Activated CD4-positive, alpha-beta T cell treated with anti-CD3 and anti-CD28 coated beads, Interleukin-2, amount 50 U/mL, for 1 hour (primary cell): ENCODE measurements at regions not wholly inside any gene's neighbourhood (a gene's known extent, or its start where the extent isn't known, plus 50 kb on each side); places are given as distances from the start of the nearest gene placed in this dataset.
"Not testable (repeated sequence)": the region's sequence is repeated elsewhere in the genome, so short reads cannot be mapped to it uniquely, and the experiment has no call there.

Experiments
- DNase-seq: peaks from one replicate; pipeline ENCODE4 v3.0.0-alpha.2; 2020

DNA sequence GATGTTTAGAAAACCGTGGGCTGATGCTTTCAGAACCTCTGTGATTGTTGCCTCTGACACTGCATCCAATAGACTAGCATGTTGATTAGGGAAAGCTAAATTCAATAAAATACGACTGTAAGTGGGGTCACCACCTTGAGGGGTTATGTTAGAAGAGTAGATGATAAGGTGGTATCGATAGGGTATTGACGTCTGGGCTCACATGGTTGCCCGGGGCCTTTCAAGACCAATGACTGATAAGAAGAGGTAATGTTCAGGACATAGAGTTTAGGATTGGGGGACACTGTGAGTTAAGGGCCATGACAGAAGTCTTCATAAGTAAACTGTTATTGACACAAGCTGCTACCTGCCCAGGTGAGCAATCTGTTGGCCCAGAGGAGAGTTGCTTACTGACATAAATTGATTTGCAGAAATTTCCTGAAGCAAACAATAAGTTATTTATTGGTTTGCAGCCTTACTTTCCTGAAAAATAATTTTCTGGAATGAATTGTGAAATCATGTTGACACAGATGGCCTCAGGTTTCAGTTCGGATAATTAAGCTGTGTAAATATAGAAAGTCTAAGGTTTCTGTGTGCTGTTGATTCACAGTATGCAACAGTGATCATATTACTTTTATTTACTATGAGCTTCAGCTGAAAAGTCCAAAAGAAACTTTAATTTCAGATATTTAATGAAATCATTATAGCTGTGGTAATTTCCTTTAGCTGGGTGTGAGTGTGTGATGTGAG is 289.9 kb upstream of the PRSS16 start:
- DNase-seq = not testable (repeated sequence)

DNA sequence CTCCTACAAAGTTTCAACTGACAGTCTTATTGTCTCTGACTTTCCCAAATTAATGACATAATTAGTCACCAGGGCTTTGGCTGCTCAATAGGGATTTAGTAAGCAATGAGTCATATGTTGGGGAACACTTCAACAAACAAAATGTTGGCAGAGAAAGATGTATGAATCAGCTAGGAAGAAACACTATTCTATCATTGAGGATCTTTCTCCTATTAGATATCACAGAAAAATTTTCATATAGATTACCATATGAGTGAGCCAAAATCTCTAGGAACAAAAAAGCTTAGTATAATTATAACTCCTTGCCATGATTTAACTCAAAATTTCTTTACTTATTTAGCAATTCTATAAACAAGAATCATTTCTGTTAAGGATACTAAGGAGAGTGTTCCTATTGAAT is 286.3 kb upstream of the PRSS16 start:
- DNase-seq = not testable (repeated sequence)

DNA sequence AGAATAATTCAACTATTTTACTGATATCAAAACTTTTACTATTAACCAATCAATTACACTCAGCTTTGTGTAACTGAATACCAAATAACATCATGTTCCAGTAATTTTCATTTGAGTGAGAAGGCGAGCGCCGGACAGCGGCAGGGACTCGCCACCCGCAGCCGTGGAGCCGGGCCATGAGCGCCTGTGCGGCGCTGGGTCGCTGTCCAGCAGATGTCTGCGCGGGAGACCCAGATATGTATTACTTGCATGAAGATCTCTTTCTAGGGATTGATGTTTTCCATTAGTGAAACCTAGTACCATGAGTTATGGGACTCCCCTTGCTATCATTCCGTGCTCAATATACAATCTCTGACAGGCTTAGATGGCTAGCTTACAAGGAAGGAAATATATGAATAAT is 245.1 kb upstream of the PRSS16 start:
- no peak for DNase-seq

DNA sequence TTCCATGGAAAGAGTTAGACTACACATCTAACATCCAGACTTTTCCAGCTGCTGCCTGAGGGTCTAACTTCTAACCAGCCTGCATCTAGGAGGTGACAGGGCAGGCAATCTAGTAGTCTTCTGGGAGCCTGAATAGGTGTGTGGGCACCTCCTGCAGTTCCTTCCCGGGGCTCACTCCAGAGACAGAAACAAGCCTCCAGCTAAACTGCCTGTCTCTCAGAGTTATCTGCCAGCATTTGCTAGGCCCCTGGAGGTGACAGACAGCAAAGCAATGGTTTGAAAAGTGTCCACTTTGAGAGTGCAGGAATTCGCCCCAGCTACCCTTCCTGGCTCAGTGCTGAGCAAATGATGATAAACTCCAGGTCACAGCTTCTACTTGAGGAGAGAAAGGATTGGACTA is 240.5 kb upstream of the PRSS16 start:
- DNase-seq = no peak

DNA sequence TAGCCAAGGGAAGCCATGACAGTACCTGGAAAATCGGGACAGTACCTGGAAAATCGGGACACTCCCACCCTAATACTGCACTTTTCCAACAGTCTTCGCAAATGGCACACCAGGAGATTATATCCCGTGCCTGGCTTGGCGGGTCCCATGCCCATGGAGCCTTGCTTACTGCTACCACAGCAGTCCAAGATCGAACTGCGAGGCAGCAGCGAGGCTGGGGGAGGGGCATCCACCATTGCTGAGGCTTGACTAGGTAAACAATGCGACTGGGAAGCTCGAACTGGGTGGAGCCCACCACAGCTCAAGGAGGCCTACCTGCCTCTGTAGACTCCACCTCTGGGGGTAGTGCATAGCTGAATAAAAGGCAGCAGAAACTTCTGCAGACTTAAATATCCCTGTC is 238.9 kb upstream of the PRSS16 start:
- DNase-seq = not testable (repeated sequence)

DNA sequence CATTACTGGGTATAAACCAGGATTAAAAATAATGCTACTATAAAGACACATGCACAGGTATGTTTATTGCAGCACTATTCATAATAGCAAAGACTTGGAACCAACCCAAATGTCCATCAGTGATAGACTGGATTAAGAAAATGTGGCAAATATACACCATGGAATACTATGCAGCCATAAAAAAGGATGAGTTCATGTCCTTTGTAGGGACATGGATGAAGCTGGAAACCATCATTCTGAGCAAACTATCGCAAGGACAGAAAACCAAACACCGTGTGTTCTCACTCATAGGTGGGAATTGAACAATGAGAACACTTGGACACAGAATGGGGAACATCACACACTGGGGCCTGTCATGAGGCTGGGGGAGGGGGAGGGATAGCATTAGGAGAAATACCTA is 233.4 kb upstream of the PRSS16 start:
- not testable (repeated sequence) for DNase-seq

DNA sequence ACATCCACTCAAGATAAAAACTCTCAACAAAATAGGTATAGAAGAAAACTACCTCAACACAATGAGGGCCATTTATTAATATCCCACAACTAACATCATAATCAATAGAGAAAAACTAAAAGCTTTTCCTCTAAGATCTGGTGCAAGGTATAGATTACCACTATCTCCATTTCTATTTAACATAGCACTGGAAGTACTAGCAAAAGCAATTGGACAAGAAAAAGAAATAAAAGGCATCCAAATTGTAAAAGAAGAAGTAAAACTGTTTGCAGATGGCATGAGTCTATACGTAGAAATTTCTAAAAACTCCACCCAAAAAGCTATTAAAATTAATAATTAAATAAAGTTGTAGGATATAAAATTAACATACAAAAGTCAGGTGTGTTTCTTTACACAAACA is 230.8 kb upstream of the PRSS16 start:
- no peak for DNase-seq

DNA sequence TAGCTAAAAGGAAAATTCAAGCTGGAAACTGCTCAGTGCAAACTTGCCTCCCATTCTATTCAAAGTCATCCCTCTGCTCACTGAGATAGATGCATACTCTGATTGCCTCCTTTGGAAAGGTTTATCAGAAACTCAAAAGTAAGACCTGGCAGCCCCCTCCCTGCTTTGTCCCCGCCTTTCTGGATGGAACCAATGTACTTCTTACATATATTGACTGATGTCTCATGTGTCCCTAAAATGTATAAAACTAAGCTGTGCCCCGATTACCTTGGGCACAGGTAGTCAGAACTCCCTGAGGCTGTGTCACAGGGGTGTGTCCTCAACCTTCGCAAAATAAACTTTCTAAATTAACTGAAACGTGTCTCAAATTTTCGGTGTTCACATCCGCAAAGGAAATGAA is 229.1 kb upstream of the PRSS16 start:
- not testable (repeated sequence) for DNase-seq

DNA sequence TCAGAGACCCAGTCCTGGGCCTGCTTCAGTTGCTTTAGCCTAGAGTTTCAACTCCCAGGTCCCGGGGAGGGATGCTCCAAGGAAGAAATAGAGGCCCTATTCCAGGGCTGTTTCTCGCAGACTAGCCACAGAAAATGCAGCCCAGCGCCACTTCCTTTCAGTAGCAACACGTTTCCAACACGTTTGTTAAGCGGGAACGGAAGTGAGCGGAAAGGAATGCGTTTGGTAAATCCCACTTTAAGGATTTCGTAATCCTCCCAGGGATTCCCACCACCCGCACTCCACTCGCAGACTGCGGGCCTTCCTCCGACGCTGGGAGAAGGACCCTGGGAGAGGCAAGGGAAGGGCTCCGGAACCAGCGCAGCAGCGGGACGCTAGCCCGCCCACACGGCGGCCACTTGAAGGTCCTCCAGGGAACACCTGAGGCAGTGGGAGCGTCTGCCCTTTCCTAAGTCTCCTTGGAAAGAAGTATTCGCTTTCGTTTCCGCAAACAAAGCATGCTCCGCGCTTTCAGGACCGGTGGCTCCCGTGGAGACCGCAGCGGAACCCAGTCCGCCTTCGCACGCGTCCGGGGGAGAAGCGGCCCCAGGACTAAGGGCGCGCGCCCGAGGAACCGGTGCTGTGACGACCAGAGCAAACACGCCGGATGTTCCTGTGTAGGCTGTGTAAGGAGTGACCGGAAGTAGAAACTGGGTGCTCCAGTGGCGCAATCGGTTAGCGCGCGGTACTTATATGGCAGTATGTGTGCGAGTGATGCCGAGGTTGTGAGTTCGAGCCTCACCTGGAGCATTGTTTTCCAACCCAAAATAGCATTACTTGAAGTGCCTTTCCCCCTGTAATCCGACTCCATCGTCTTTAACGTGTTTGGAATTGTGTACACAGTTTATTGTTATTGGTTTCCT is 227.6 kb upstream of the PRSS16 start:
- peak; percentile 5 for DNase-seq

DNA sequence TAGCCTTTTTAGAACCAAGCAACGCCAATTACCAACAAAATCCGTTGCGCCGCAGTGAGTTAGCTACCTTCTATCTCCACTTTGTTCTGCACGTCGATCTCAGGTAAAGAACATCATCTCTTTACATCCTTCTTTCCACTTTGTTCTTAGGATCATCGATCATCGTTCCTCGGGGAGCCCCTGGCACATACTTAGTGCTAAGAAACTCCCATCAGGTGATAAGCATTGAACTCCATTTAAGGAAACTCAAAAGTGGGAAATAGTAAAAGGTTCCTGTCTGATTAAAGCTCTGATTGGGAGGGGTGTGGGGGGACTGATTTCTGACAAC is 227.0 kb upstream of the PRSS16 start:
- no peak for DNase-seq

DNA sequence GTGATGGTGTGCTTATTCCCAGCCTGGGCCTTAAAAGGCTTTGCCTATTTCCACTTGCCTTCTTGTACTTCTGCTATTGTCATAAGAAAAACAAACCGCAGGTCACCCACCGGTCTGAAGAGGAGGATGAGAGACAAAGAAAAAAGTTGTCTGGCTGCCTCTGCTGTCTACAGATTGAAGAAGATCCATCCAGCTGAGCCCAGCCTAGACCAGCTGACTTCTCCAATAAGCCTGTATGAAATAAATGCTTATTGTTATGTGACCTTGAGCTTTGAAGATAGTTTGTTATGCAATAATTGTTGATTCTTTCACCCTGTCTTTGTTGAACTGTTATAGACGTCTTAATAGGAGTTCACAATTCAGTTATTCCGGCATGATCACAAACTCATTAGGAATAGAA is 223.8 kb upstream of the PRSS16 start:
- no peak for DNase-seq

DNA sequence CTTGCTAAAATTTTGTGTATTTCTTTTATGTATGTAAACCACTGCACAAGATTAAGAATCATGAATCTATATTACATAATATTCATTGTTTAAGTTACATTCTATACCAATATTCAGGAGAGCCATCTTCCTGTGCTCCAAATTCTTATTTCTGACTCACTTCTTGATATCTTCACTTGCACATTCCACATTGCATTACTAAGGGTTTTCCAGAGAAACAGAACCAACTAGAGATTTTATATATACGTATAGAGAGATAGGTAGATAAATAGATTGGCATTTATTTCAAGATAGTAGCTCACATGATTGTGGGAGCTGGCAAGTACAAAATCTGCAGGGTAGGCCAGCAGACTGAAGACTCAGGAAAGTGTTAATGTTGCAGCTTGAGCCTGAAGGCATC is 222.2 kb upstream of the PRSS16 start:
- DNase-seq = no peak

DNA sequence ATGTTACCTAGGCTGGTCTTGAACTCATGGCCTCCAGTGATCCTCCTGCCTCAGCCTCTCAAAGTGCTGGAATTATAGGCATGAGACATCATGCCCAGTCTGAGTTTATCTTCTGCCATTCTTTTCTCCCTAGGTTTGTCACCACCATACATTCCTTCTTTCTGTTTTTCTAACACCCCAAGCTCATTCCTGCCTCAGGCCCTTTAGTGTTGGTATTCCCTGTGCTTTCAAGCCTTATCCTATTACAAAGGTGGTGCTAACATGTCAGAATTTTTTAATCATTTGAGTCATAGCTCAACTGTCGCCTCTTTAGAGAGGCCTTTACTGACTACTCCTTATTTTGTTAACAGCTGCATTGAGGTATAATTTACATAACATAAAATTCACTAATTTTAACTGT is 221.1 kb upstream of the PRSS16 start:
- no peak for DNase-seq

DNA sequence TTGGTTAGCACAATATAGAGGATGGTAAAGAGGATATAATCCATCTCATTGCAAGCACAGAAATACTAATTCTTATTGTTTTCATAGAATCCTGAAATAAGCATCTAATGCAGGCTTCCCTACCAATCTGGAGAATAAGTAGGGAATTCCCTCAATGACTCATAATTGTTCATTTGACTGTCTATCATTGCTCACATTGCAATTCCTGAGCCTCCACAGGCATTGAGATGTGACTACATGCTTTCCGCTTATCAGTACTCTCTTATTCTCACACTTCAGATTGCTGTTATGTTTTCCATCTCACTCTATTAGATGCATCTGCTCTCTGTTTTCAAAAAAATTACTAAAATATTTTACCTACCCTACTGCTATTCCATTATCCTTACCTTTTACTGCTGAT is 216.2 kb upstream of the PRSS16 start:
- no peak for DNase-seq

DNA sequence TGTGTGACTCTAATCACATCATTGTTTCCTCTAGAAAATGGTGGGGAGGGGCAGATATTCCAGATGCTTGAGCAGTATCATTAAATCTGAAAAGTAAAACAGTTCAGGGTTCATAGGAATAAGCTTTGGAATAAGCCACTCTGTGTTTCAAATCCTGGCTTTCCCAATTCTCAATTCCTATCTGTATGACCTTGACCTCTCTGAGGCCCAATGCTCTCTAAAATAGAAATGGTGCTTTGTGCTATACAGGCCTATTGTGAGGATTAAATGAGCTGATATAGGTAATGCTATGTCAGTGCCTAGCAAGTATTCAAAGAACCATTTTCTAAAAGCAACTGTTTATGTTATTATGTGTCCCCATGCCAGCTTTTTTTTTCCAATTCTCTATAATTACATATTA is 209.0 kb upstream of the PRSS16 start:
- no peak for DNase-seq

DNA sequence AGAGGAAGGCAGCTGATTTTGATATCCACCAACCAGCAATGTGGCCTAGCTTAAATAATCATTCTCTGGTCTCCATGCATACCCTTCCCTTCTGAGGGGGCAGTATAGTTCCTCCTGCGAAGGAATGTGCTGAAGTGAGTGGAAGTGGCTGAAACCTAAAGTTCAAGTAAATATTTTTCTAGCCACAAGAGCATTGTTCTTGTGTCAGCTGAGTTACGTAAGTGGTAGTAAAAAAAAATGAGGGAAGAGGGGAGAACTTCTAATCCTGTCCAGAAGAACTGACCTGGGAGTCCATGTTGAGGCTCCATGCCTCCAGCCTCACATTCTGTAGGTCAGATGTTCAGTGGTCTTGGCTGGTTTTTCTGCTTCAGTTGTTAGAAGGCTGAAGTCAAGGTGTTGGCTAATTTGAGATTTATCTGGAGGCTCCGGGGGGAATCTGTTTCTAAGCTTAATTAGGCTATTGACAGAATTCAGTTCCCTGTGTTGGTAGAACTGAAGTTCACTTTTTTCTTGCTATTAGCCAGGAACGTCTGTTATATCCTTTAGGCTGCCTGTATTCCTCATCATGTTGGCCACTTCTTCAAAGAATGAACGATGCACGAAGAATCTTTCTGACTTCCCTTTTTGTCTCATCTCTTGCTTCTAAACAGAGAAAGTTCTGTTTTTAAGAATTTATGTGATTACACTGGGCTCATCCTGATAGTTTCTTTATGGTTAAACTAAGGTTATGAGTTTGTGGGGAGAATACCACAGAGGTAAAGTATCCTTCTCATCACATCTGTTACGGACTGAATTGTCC is 207.1 kb upstream of the PRSS16 start:
- DNase-seq = no peak

DNA sequence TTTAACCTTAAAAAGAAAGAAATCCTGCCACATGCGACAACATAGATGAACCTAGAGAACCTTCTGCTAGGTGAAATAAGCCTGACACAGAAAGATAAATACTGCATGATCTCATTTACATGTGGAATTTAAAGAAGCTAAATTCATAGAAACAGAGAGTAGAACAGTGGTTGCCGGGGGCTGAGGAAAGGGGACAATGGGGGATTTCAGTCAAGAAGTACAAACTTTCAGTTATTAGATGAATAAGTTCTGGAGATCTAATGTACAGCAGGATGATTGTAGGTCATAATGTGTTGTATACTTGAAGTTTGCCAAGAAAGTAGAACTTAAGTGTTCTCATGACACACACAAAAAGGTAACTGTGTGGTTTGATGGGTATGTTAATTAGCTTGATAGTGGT is 204.3 kb upstream of the PRSS16 start:
- DNase-seq = no peak

DNA sequence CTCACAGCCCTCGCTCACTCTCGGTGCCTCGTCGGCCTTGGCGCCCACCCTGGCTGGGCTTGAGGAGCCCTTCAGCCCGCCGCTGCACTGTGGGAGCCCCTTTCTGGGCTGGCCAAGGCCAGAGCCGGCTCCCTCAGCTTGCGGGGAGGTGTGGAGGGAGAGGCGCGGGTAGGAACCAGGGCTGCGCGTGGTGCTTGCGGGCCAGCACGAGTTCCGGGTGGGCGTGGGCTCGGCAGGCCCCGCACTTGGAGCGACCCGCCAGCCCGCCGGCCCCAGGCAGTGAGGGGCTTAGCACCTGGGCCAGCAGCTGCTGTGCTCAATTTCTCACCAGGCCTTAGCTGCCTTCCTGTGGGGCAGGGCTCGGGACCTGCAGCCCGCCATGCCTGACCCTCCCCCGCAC is 202.4 kb upstream of the PRSS16 start:
- not testable (repeated sequence) for DNase-seq

DNA sequence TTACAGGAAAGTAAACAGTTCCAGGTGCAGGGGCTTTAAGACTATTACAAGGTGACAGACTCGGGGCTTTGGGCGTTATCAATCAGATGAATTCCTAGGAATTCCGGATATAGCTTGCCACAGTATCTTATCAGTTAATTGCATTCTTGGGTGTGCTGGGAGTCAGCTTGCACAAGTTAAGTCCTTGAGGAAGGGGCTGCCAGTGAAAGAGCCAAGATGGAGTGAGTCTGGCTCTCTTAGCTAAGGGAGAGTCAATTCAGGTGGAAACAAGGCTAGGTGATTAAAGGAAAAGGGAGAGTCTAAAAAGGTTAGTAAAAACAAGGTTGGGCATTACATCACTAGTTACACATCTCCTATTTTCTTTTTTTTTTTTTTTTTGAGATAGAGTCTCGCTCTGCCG is 199.8 kb upstream of the PRSS16 start:
- DNase-seq = not testable (repeated sequence)

DNA sequence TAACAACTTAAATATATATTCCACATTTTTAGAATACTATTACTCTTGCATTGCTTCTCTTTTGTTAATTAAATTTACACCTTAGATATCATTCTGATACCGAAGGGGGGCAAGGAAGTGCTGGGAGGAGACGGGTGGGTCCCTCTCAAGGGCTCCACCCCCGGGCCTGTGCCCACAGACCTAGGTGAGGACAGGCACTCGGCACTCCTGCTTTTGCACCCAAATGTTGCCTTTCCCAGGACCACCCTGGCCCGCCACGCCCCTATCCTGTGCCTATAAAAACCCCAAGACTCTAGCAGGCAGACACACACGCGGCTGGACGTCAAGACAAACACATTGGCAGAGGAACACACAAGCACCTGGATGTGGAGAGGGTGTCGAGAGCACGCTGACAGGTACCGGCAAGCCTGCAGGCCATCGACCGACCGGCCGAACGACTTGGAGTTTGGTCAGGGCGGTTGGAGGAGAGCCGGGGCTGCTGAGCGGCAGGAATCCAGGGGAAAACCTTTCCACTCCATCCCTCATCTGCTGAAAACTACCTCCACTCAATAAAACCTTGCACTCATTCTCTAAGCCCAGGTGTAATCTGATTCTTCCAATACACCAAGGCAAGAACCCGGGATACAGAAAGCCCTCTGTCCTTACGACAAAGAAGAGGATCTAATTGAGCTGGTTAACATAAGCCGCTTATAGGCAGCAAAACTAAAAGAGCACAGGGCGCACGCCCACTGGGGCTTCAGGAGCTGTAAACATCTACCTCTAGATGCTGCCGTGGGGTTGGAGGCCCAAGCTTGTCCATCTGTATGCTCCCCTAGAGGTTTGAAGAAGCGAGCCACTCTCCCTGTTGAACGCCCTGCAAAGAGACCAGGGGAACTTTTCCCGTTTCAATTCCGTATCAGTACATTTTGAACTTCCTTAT is 197.4 kb upstream of the PRSS16 start:
- DNase-seq = no peak

DNA sequence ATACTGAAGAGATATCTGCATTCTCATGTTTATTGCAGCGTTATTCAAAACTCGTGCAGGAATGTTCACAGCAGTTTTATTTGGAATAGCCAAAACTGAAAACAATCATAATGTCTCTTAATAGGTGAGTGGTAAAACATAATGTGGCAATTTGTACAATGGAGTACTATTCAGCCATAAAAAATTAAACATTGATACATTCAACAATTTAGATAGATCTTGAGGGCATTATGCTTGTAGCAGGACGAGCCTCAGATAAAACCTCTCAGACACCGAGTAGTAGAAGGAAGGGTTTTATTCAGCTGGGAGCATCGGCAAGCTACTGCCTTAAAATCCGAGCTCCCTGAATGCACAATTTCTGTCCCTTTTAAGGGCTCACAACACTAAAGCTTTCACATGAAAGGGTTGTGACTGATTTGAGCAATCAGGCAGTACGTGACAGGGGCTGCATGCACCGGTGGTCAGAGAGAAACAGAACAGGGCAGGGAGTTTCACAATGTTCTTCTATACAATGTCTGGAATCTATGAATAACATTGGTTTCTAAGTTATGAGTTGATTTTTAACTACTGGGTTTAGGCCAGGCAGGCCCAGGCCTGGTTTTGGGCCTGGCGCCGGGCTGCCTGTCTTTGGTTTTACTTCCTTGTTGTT is 195.3 kb upstream of the PRSS16 start:
- not testable (repeated sequence) for DNase-seq

DNA sequence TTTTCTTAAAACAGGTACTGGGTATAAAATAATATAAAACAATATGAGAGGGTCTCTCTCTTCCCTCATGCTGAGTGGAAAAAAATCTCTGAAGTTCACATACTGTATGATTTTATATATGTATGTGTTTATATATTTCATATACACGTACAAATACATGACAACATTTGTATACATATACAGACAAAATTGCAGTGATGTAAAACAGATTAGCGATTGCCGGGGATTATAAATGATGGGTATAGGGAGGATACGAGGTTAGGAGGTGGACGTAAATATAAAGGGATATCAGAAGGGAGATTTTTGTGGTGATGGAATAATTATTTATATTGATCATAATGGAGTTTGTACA is 194.8 kb upstream of the PRSS16 start:
- DNase-seq = no peak
